ENCODE measurements at regions not wholly inside any gene's neighbourhood (a gene's known extent, or its start where the extent isn't known, plus 50 kb on each side); places are given as distances from the start of the nearest gene placed in this dataset.

- no peak for DNase-seq
Observed at GRCh38 chr3:124558991-124559845, 171.0 kb upstream of the UMPS start.

- DNase-seq = peak; percentile 45 to 55
Observed at GRCh38 chr3:124559846-124560574, 170.2 kb upstream of the UMPS start.

GRCh38 chr3:124560666-124561215, 169.5 kb upstream of the UMPS start:
- no peak for DNase-seq

GRCh38 chr3:124562769-124563168, 167.5 kb upstream of the UMPS start:
- DNase-seq = no peak

- no peak for DNase-seq
Observed at GRCh38 chr3:124563376-124563775, 166.9 kb upstream of the UMPS start.

DNA sequence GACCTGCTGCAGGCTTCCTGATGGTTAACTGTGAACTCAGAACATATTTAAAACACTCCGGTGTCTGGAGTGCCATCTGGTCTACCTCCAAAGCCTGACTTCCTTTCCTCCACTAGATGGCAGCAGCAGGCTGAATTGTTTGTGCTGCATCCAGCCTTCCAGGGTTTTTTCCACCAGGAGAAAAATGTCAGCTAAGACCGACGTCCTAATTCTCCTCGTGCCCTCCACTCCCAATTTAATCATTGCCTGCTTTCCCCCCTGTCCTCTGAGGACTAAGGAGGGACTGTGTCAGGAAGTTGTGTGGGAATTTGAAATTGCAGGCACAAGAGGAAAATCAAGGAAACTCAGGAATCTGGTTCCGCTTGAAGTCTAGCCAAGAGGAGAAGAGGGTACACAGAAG, 165.2 kb upstream of the UMPS start:
- peak; percentile 21 to 46 for DNase-seq

DNA sequence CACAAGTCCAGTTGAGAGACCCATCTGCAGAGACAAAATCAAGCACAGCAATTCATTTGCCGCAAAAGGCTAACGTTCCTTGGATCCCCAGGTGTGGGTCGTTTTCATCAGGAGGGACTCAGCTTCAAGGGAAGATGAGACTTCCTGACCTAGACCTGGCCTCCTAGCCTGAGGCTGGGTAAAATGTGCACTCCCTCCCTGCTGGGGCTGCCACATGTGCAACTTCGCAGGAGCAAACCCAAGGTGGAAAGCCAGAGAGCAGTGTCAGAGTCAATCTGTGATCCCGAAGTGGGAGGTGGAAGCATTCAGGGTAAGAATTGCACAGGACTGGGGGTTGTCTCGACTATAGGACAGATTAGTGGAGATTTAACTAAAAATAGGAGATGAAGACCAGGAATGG, 164.7 kb upstream of the UMPS start:
- no peak for DNase-seq

DNA sequence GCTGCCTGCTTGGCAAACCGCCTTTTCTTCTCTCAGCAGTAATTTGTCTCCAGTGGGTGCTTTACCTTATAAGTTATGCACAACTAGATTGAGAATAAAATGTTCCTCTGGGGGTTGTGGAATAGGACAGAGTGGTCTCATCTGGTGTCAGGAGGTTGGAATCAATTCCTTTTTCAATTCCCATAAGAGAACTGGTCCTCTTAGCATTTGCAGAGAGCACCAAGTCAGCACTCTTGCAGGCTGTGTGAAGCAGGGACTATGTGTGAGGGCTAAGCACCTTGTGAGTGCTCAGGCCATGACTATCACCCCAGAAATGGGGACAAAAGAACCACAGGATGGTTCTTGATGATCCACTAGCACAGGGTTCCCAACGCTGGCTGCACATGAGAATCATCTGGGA, 163.6 kb upstream of the UMPS start:
- DNase-seq = no peak

DNA sequence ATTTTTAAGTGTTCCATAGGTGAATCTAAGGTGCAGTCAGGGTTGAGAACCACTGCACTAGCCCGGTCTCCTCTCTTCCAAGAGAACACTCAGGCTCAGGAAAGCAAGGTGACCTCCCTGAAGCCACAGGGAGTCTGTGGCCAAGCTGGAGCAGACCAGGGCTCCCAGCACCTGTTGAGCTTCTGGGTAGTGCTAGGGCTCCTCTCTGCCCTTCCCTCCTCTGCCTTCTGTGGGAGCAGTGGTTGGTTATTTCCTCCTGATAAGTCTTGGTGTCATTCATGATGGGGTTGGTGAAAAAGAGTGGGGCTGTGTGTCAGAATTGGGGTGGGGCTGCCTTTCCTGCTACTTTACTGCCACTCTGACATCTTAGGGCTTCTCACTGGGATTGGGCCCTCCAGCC, 163.1 kb upstream of the UMPS start:
- DNase-seq = no peak

GRCh38 chr3:124569761-124570160, 160.5 kb upstream of the UMPS start:
- DNase-seq = no peak

GRCh38 chr3:124570232-124570631, 160.0 kb upstream of the UMPS start:
- DNase-seq = no peak

DNA sequence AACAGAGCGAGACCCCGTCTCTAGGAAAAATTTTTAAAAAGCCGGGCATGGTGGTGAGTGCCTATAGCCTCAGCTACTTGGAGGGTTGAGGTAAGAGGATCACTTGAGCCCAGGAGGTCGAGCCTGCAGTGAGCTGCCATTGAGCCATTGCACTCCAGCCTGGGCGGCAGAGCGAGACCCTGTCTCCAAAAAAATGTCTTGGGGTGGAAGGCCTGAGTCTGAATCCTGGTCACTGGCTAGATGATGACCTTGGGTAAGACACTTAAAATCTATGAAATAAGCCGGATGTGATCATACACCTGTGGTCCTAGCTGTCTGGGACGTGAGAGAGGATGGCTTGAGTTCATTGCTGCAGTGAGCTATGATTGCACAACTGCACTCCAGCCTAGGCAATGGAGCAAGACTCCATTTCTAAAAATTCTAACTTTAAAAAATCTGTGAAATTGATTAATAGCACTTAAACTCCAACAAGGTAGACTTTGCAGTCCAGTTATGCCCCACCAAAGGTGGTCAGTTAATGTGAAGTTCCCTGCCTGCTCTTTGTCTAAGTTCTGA, 157.3 kb upstream of the UMPS start:
- DNase-seq = no peak

- no peak for DNase-seq
Observed at GRCh38 chr3:124574012-124574411, 156.2 kb upstream of the UMPS start.

- no peak for DNase-seq
Observed at GRCh38 chr3:124576565-124577493, 153.4 kb upstream of the UMPS start.

DNA sequence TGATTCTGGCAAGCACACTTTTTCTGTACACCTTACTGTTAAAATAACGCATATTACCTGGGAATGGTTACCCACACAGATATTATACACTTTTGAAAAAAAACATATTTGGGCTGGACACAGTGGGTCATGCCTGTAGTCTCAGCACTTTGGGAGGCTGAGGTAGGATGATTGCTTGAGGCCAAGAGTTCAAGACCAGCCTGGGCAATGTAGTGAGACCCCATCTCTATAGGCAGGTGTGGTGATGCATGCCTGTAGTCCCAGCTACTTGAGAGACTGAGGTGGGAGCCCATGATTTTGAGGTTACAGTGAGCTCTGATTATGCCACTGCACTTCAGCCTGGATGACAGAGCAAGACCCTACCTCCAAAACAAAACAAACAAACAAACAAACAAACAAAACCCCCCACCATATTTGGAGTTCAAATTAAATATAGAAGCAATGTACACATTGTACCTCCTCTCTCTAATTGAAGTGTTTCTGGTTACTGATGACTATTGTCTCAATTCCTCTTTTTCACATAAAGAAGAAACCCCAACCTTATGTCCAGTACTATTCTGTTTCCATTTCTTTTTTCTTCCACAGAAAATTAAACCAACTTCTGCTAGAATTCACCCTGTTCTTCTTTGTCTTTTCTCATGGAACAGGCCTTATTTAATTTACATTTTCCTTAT, 152.6 kb upstream of the UMPS start:
- no peak for DNase-seq

DNA sequence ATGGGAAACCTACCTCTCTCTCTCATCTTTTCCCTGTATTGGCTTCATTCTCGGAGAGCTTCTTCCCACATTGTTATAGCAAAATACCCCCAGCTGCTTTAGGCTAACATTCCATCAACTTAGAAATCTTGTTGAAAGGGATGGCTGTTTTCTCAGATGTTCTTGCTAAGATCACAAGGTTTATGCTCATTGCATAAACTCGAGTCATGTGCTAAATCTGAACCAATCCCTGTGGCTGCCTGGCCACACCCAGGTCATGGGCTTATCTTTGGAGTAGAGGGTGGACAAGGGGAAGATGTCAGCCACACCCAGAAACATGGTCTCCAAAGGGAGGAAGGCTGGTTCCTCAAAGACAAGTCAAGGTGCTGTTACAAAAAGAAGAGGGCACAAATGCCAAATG, 150.6 kb upstream of the UMPS start:
- DNase-seq = no peak

- no peak for DNase-seq
Observed at GRCh38 chr3:124582196-124582595, 148.1 kb upstream of the UMPS start.

DNA sequence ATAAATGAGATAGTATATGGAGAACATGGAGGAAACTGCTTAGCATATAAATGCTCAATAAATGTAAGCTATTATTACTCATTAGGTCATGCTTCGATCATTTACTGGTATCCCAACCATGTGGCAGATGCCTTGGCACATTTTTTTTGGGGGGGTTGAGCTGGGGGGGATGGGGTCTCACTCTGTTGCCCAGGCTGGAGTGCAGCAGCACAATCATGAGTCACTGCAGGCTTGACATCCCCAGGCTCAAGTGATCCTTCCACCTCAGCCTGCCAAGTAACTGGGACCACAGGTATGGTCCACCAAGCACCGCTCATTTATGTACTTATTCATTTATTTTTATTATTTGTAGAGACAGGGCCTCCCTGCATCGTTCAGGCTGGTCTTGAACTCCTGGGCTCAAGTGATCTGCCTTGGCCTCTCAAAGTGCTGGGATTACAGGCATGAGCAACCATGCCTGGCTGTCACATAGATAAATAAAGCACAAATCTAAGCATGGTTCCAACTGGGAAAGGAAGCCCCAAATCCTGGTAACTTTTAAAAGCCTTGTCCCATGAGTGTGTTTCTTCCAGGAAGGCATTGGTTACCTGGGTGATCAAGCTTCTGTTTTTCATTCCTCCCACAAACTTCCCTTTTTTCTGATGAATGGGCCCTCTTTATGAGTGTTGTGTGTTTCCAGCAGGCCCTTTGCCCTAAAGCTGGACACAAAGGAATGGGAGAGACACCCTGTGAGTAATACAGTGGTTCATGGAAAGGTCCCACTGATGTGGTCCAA, 147.4 kb upstream of the UMPS start:
- no peak for DNase-seq

DNA sequence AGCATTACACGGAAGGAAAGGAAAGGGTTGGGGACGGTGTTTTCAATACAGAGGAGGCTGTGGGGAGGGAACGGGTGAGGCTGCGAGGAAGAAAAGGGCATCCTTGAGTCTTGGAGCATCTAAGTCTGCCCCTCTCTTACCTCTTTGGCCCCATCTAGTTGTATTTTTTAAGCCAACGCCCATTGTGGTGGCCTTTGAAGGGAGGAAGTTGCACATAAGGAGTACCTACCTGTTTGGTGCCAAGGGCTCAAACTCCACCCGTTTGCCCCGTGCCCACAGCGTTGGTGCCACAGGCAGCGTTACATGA, 146.1 kb upstream of the UMPS start:
- no peak for DNase-seq

DNA sequence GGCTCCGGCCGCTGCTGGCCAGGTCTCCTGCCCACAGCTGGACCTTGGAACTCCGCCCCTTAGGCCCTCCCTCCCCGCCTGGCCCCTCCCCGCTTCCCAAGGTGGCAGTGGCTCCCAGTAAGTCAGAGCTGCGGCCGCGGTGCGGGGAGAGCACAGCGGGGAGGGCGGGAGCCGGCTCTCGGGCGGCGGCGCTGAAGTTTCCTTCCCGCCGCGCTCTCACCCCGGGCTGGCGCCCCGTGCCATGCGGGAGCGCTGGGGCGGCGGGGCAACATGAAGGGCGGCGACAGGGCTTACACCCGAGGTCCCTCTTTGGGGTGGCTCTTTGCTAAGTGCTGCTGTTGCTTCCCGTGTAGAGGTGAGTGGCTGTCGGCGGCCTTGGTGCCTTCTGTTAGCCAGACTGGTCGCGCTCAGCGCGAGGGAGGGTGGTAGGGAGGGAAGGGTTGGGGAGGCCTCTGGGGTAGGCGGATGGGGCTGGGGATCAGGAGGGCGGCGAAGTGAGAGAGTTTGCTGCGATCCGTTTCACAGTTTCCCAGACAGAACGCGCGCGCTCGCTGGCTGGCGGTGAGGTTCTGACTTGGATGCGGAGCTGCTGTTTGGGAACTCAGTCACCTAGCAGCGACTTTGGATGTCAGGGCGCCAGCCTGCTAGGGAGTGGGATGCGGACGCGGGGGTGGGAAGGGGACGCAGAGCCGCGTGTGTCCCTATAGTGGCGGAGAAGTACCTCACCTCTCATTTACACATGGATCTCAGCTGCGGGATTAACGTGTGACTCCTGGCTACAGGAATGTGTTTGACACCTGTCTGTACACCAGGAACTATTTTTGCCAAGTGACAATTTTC, 145.5 kb upstream of the UMPS start:
- peak; percentile 10 to 11 for DNase-seq
